HepG2 (cell line): ENCODE measurements at regions not wholly inside any gene's neighbourhood (a gene's known extent, or its start where the extent isn't known, plus 50 kb on each side); places are given as distances from the start of the nearest gene placed in this dataset.

Source experiments
- ATAC-seq: fragments of 200-7000 bp; cut with Tn5 transposase; 3 replicates; pipeline ENCODE4 v1.9.1; 2020; ENCODE audit warnings: mild to moderate bottlenecking, moderate library complexity
- BruUV-seq: library from RNA; stranded (reverse); fragments of 400-500 nt; replicated peaks from 2 replicates; lab custom pipeline; 2021; lab: Mats Ljungman, UMichigan
- CTCF ChIA-PET: fragments of 300-600 bp; formaldehyde crosslinking; extraction: SDS; loops from one replicate; lab custom pipeline; 2021; ENCODE audit warnings: low total read pairs, inconsistent platforms, low intra/inter-chr PET ratio; lab: Yijun Ruan, JAX
- POLR2A ChIA-PET: fragments of 350-600 bp; sonication (Branson Sonifier 250); formaldehyde crosslinking; loops from one replicate; lab custom pipeline; 2020; ENCODE audit warnings: antibody characterized with exemption, inconsistent platforms; lab: Yijun Ruan, JAX
- DNase-seq: peaks from one replicate; pipeline ENCODE4 v3.0.0-alpha.2; 2015; ENCODE audit warnings: low spot score
- FAIRE-seq: peaks from 3 replicates; lab custom pipeline; 2011; peaks lifted over from hg19 to GRCh38; lab: Jason Lieb, UNC
- H2AFZ ChIP-seq: one replicate; pipeline ENCODE4 v1.6.1; 2011; ENCODE audit warnings: low read length, inconsistent platforms
- H3K27ac ChIP-seq: fragments of 300-600 bp; 3 replicates; pipeline ENCODE4 v1.8.0; 2011; ENCODE audit warnings: mixed run types, mild to moderate bottlenecking, mixed read lengths, low read length, inconsistent platforms; ENCODE audit not compliant: insufficient read depth; ENCODE audit errors: extremely low read length
- H3K27me3 ChIP-seq, 2 experiments: fragments of 200-600 bp in 1 of 2; 2 replicates in 1 of 2; 3 replicates in 1 of 2; pipeline versions ENCODE4 v1.6.0 to v1.8.0; 2011; ENCODE audit warnings: low read length in 2 of 2, mild to moderate bottlenecking in 2 of 2, moderate library complexity in 2 of 2, inconsistent platforms in 1 of 2; ENCODE audit not compliant: insufficient read depth in 2 of 2, control insufficient read depth in 1 of 2
- H3K36me3 ChIP-seq, 2 experiments: fragments of 200-600 bp in 1 of 2; replicated peaks in 1 of 2; 2 replicates in 1 of 2; 3 replicates in 1 of 2; pipeline versions ENCODE4 v1.5.1 to v1.8.0; 2011; ENCODE audit warnings: low read length in 2 of 2, inconsistent platforms in 1 of 2; ENCODE audit not compliant: insufficient read depth in 2 of 2, control insufficient read depth in 1 of 2
- H3K4me1 ChIP-seq: 2 replicates; pipeline ENCODE4 v1.5.1; 2012; ENCODE audit warnings: low read length, inconsistent platforms; ENCODE audit not compliant: insufficient read depth
- H3K4me2 ChIP-seq: 2 replicates; pipeline ENCODE4 v1.6.0; 2011; ENCODE audit warnings: low read depth, low read length, inconsistent platforms
- H3K4me3 ChIP-seq, 3 experiments: fragments of 200-600 bp in 1 of 3; sonication (generic), shearing (Covaris generic) in 1 of 3; replicated peaks in 1 of 3; 2 replicates each; pipeline ENCODE4 v1.5.1; 2011 to 2016; ENCODE audit warnings: low read length in 3 of 3, inconsistent platforms in 2 of 3, low read depth in 2 of 3, mild to moderate bottlenecking in 2 of 3, control low read depth in 1 of 3, mixed read lengths in 1 of 3; ENCODE audit not compliant: insufficient read depth in 1 of 3
- H3K79me2 ChIP-seq: one replicate; pipeline ENCODE4 v1.6.1; 2011; ENCODE audit warnings: low read length, inconsistent platforms; ENCODE audit not compliant: insufficient read depth
- H3K9ac ChIP-seq: 2 replicates; pipeline ENCODE4 v1.6.0; 2011; ENCODE audit warnings: mild to moderate bottlenecking, low read depth, low read length, inconsistent platforms; ENCODE audit not compliant: insufficient read depth
- H3K9me3 ChIP-seq: 2 replicates; pipeline ENCODE4 v1.5.1; 2012; ENCODE audit warnings: mild to moderate bottlenecking, low read length
- H4K20me1 ChIP-seq: 2 replicates; pipeline ENCODE4 v1.6.0; 2011; ENCODE audit warnings: inconsistent platforms, mild to moderate bottlenecking, low read length, moderate library complexity; ENCODE audit not compliant: insufficient read depth
- HOMEZ ChIP-seq: IDR thresholded peaks from 2 replicates; pipeline ENCODE4 v1.6.1; 2016; ENCODE audit warnings: low read depth
- NKX3-1 ChIP-seq: sonication (generic); formaldehyde crosslinking; IDR thresholded peaks from 2 replicates; pipeline ENCODE4 v1.5.0; 2020; ENCODE audit warnings: missing genetic modification reagents
- SRF ChIP-seq: IDR thresholded peaks from 2 replicates; pipeline ENCODE4 v1.6.1; 2011; ENCODE audit warnings: mild to moderate bottlenecking, low read depth, low read length, moderate library complexity
- ZBTB40 ChIP-seq, 2 experiments: fragments of 450-650 bp in 1 of 2; sonication (generic) in 1 of 2; formaldehyde crosslinking in 1 of 2; IDR thresholded peaks; 2 replicates each; pipeline versions ENCODE4 v1.6.1 to v1.8.0; 2016 to 2022; ENCODE audit warnings: antibody characterized with exemption in 1 of 2, mild to moderate bottlenecking in 1 of 2, missing genetic modification reagents in 1 of 2
- ZNF274 ChIP-seq: sonication (generic); formaldehyde crosslinking; IDR thresholded peaks from 2 replicates; pipeline ENCODE4 v1.5.1; 2020; ENCODE audit warnings: mild to moderate bottlenecking, missing genetic modification reagents
- ZNF577 ChIP-seq: sonication (generic); formaldehyde crosslinking; IDR thresholded peaks from 2 replicates; pipeline ENCODE4 v1.4.0; 2020; ENCODE audit warnings: mild to moderate bottlenecking, low read depth, missing genetic modification reagents, borderline replicate concordance
- WGBS: methylation state at CpG from one replicate; pipeline ENCODE4 v1.1.6; 2017; ENCODE audit warnings: low lambda C conversion rate; 5-methylcytosine and 5-hydroxymethylcytosine counted together
- in situ Hi-C: cut with HindIII; loops from 2 replicates; pipeline ENCODE4 v1.10.0; 2017; ENCODE audit warnings: low pct_unique_long_range_greater_than_20kb; ENCODE audit not compliant: extremely low pct_ligation_motif_present
- intact Hi-C: fragments of 100-400 bp; cut with micrococcal nuclease; formaldehyde crosslinking; loops from one replicate; pipeline ENCODE4 v1.10.0; 2022; ENCODE audit not compliant: unreplicated experiment
- TF ChIP-seq, protein P1 (sequence below): sonication (generic); formaldehyde crosslinking; IDR thresholded peaks from 2 replicates; pipeline ENCODE4 v1.8.1; 2023; ENCODE audit warnings: mild to moderate bottlenecking, missing genetic modification reagents, borderline replicate concordance

DNA sequence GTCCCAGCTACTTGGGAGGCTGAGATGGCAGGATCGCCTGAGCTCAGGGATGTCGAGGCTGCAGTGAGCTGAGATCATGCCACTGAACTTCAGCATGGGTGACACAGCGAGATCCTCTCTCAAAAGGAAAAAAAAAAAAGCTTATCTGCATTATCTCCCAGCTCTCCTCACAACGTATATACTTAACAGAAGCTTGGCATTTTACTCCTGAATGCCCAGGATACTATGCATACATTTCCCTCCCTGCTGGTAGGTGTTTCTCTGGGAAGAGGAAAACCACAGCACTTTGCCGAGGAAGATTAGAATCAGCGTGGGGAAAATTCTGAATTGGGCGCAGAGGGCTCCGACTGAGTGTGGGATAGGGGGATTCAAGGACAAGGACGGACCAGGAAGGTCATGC, 800.6 kb downstream of the DHX35 start:
- H3K4me3 ChIP-seq: no peak overlapping the region
- H3K9me3 ChIP-seq: peaks cover 96% of the 10 kb centered on the region
- ChIA-PET POLR2A (no interaction called here), CTCF (no interaction called here)
- FAIRE-seq (no peak), DNase-seq (no peak), ATAC-seq (no peak)
- H3K4me1 ChIP-seq: no peaks in the 10 kb centered on the region
- no peaks in the 10 kb centered on the region for H3K27me3 ChIP-seq
- H3K36me3 ChIP-seq: no peaks in the 10 kb centered on the region
- no peak overlapping the region for H3K27ac ChIP-seq
- H2AFZ ChIP-seq: no peak overlapping the region
- BruUV-seq: no TSS peak
- intact Hi-C loops: no loop called here
- TF ChIP-seq ZNF577 (no peak), SRF (no peak)
- whole genome bisulfite sequencing: 32% methylated on average over 9 of the region's 9 CpGs
- H4K20me1 ChIP-seq: no peaks in the 10 kb centered on the region
- no peaks in the 10 kb centered on the region for H3K79me2 ChIP-seq
- in situ Hi-C loops: no loop called here
- no peak overlapping the region for H3K4me2 ChIP-seq
- H3K9ac ChIP-seq: no peak overlapping the region

- Histone ChIP-seq H3K4me3 (no peak overlapping the region), H4K20me1 (no peaks in the 10 kb centered on the region), H3K9me3 (peaks cover 99% of the 10 kb centered on the region), H3K4me2 (no peak overlapping the region), H3K79me2 (no peaks in the 10 kb centered on the region), H2AFZ (no peak overlapping the region), H3K27ac (no peak overlapping the region), H3K4me1 (no peaks in the 10 kb centered on the region), H3K36me3 (no peaks in the 10 kb centered on the region), H3K9ac (no peak overlapping the region), H3K27me3 (no peaks in the 10 kb centered on the region)
- POLR2A ChIA-PET: no interaction called here
- WGBS: 24% methylated on average over 4 of the region's 4 CpGs
- DNase-seq: no peak
- FAIRE-seq: no peak
- no peak for ATAC-seq
- intact Hi-C loops (no loop called here), in situ Hi-C loops (no loop called here)
- CTCF ChIA-PET: no interaction called here
- no TSS peak for BruUV-seq
- TF ChIP-seq NKX3-1 (CRISPR knock-in tag): no peak
- no peak for TF ChIP-seq ZBTB40 (IDR thresholded peaks at IDR 0.05)
- TF ChIP-seq ZBTB40 (CRISPR knock-in tag; IDR thresholded peaks at IDR 0.05): no peak
- TF ChIP-seq HOMEZ: no peak
- TF ChIP-seq, protein P1, sequence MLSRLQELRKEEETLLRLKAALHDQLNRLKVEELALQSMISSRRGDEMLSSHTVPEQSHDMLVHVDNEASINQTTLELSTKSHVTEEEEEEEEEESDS: no peak
- no peak for TF ChIP-seq ZNF274 (CRISPR knock-in tag)
Measured at GRCh38 chr20:39758876-39759275, 796.7 kb downstream of the DHX35 start.
